ENCODE measurements at regions not wholly inside any gene's neighbourhood (a gene's known extent, or its start where the extent isn't known, plus 50 kb on each side); places are given as distances from the start of the nearest gene placed in this dataset.
"Not testable (repeated sequence)": the region's sequence is repeated elsewhere in the genome, so short reads cannot be mapped to it uniquely, and the experiment has no call there.

GRCh38 chrX:129086802-129087201 is 436.5 kb downstream of the SMARCA1 start:
- no peak for DNase-seq (ENCODE audit: low read depth, low spot score)

- not testable (repeated sequence) for DNase-seq (ENCODE audit: low read depth, low spot score)
Measured at GRCh38 chrX:129084291-129084690, 439.0 kb downstream of the SMARCA1 start.

GRCh38 chrX:129077424-129078170 is 445.7 kb downstream of the SMARCA1 start:
- DNase-seq (ENCODE audit: low read depth, low spot score) = no peak

GRCh38 chrX:129071390-129071789 is 451.9 kb downstream of the SMARCA1 start:
- DNase-seq (ENCODE audit: low read depth, low spot score) = no peak

GRCh38 chrX:129065895-129066294 is 457.4 kb downstream of the SMARCA1 start:
- DNase-seq (ENCODE audit: low read depth, low spot score) = no peak

- DNase-seq (ENCODE audit: low read depth, low spot score) = no peak
Measured at GRCh38 chrX:129058405-129058804, 464.9 kb downstream of the SMARCA1 start.

- no peak for DNase-seq (ENCODE audit: low read depth, low spot score)
Measured at GRCh38 chrX:129043138-129043537, 480.2 kb downstream of the SMARCA1 start.

GRCh38 chrX:129041319-129041718 is 482.0 kb downstream of the SMARCA1 start:
- no peak for DNase-seq (ENCODE audit: low read depth, low spot score)

GRCh38 chrX:129040124-129040523 is 483.2 kb downstream of the SMARCA1 start:
- no peak for DNase-seq (ENCODE audit: low read depth, low spot score)

- peak; percentile 88 for DNase-seq (ENCODE audit: low read depth, low spot score)
Measured at GRCh38 chrX:129039176-129039575, 484.1 kb downstream of the SMARCA1 start.

GRCh38 chrX:129037389-129037788 is 485.9 kb downstream of the SMARCA1 start:
- peak; percentile 83 for DNase-seq (ENCODE audit: low read depth, low spot score)

- DNase-seq (ENCODE audit: low read depth, low spot score) = no peak
Measured at GRCh38 chrX:129035180-129035579, 488.1 kb downstream of the SMARCA1 start.

- DNase-seq (ENCODE audit: low read depth, low spot score) = no peak
Measured at GRCh38 chrX:129034196-129034595, 489.1 kb downstream of the SMARCA1 start.

GRCh38 chrX:129026202-129026601 is 497.1 kb downstream of the SMARCA1 start:
- no peak for DNase-seq (ENCODE audit: low read depth, low spot score)

- no peak for DNase-seq (ENCODE audit: low read depth, low spot score)
Measured at GRCh38 chrX:129025376-129025775, 497.9 kb downstream of the SMARCA1 start.

- no peak for DNase-seq (ENCODE audit: low read depth, low spot score)
Measured at GRCh38 chrX:129019412-129019811, 503.9 kb downstream of the SMARCA1 start.

- no peak for DNase-seq (ENCODE audit: low read depth, low spot score)
Measured at GRCh38 chrX:129015381-129015780, 507.9 kb downstream of the SMARCA1 start.

- no peak for DNase-seq (ENCODE audit: low read depth, low spot score)
Measured at GRCh38 chrX:129013574-129013973, 509.7 kb downstream of the SMARCA1 start.

GRCh38 chrX:129007631-129008030 is 515.7 kb downstream of the SMARCA1 start:
- no peak for DNase-seq (ENCODE audit: low read depth, low spot score)

- DNase-seq (ENCODE audit: low read depth, low spot score) = no peak
Measured at GRCh38 chrX:129006491-129006890, 516.8 kb downstream of the SMARCA1 start.

- DNase-seq (ENCODE audit: low read depth, low spot score) = no peak
Measured at GRCh38 chrX:129000797-129001196, 522.5 kb downstream of the SMARCA1 start.

- no peak for DNase-seq (ENCODE audit: low read depth, low spot score)
Measured at GRCh38 chrX:129000018-129000417, 523.3 kb downstream of the SMARCA1 start.

GRCh38 chrX:128992107-128992971 is 531.0 kb downstream of the SMARCA1 start:
- DNase-seq (ENCODE audit: low read depth, low spot score) = peak; percentile 7
